ENCODE measurements at regions not wholly inside any gene's neighbourhood (a gene's known extent, or its start where the extent isn't known, plus 50 kb on each side); places are given as distances from the start of the nearest gene placed in this dataset.

DNA sequence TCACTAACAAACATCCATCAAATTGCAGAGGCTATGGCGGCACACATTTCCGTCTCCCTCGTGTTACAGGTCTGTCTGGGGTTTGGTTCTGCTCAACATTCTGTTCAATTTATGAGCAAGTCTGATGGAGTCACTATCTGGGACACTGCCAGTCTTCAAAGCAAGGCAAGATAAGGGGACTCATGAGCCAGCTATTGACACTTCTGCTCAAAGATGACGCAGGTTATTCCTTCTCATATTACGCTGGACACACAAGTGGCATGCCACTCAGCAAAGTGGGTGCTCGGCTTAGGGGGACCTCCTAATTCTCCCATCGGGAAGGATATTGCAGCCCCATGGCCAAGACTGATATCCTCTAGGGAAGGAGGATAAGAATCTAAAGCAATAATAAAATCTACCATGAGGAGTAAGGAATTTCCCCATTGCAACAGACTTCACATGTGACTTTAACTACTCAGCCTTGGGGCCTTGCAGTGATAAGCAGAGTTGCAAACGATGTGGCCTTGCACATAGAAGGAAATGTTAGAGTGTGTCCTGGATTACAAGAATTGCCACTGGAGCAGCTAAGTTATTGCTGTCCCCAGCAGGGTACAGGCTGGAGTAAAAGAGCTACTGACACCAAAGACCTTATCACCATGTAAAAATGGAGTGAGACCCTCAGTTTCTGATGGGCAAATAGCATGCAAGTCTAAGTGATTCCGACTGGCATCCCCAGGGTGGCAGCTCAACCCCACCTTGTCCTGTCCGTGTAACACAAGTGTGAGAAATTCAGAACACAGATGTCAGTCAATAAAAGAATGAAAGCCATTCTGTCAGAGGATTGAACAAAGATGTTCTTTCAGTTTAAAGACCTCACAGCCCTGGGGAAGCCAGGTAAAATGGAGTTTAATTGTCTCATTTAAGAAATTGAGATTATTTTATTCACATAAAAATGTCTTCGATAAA, 306.1 kb downstream of the IRS2 start:
- no peaks in the 10 kb centered on the region for H4K20me1 ChIP-seq (ENCODE audit: insufficient read depth, low read length)
- H4K91ac ChIP-seq (ENCODE audit: insufficient read depth, low read depth, low read length): no peak overlapping the region
- H2AK5ac ChIP-seq (ENCODE audit: low read depth, low read length): no peak overlapping the region
- H2BK20ac ChIP-seq (ENCODE audit: low read depth, low read length): no peak overlapping the region
- DNase-seq: peak; percentile 40
- no peaks in the 10 kb centered on the region; the same call in 1 of the 2 replicates for H3K9me1 ChIP-seq (ENCODE audit: insufficient read depth, low read length)
- no peak overlapping the region for H3K4ac ChIP-seq (ENCODE audit: low read depth, low read length)
- peak; percentile 51 for ATAC-seq (ENCODE audit: low read depth)
- WGBS, 2 experiments (ENCODE audit: extremely low coverage in 2 of 2, insufficient read length in 1 of 2): 72% methylated on average over 4 of the region's 11 CpGs; no CpG with 5 or more reads in 1 of the 2 experiments
- no peak overlapping the region for H2AK9ac ChIP-seq (replicated peaks; ENCODE audit: low read depth, low read length, poor library complexity)
- H3K4me3 ChIP-seq (ENCODE audit: insufficient read depth, low read depth, low read length): no peak overlapping the region
- no peak overlapping the region for H2BK15ac ChIP-seq (ENCODE audit: low read depth, low read length)
- intact Hi-C loops (cut with micrococcal nuclease) (no loop called here), in situ Hi-C loops (cut with MboI; ENCODE audit: low sequenced_read_pairs) (no loop called here), dilution Hi-C loops (cut with HindIII; ENCODE audit: low sequenced_read_pairs, unreplicated experiment) (no loop called here)
- H3K23ac ChIP-seq (ENCODE audit: low read depth, low read length): no peak overlapping the region
- H3K79me1 ChIP-seq (ENCODE audit: low read depth in 1 of 2, low read length in 2 of 2): no peaks in the 10 kb centered on the region
- no TSS peak for BruUV-seq (replicated peaks)
- TF ChIP-seq CEBPB (IDR thresholded peaks at IDR 0.05; ENCODE audit: low read depth, low read length) (peak; percentile 43; the same call in 1 of the 2 replicates), BHLHE40 (IDR thresholded peaks at IDR 0.05; ENCODE audit: low read depth, low read length) (no peak)
- TF ChIP-seq, protein P1, sequence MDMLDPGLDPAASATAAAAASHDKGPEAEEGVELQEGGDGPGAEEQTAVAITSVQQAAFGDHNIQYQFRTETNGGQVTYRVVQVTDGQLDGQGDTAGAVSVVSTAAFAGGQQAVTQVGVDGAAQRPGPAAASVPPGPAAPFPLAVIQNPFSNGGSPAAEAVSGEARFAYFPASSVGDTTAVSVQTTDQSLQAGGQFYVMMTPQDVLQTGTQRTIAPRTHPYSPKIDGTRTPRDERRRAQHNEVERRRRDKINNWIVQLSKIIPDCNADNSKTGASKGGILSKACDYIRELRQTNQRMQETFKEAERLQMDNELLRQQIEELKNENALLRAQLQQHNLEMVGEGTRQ (IDR thresholded peaks at IDR 0.05; ENCODE audit: low read depth, low read length): peak; percentile 41; the same call in 1 of the 2 replicates
- H3K4me1 ChIP-seq (ENCODE audit: control insufficient read depth, insufficient read depth, low read length): no peaks in the 10 kb centered on the region; the same call in 1 of the 2 replicates
- H2BK120ac ChIP-seq (ENCODE audit: low read depth, low read length): no peak overlapping the region
- no peaks in the 10 kb centered on the region for H3K9me3 ChIP-seq (ENCODE audit: control insufficient read depth, insufficient read depth, low read length)
- H3K36me3 ChIP-seq (ENCODE audit: control insufficient read depth, insufficient read depth, low read length): no peaks in the 10 kb centered on the region
- no peak overlapping the region for H4K8ac ChIP-seq (ENCODE audit: low read depth in 2 of 2, low read length in 2 of 2)
- peaks cover 3% of the 10 kb centered on the region for H3K27me3 ChIP-seq (ENCODE audit: control insufficient read depth, insufficient read depth, low read length)
- no peak overlapping the region for H3K9ac ChIP-seq (ENCODE audit: low read depth, low read length)
- POLR2A ChIA-PET (ENCODE audit: unreplicated experiment): no interaction called here
- CTCF ChIA-PET: interaction anchor here (0.6 kb wide), 1 partner anchor 16 kb away, joined by 4 read pairs; no protein-coding TSS in a partner anchor
- no peak overlapping the region for H3K14ac ChIP-seq (replicated peaks; ENCODE audit: low read depth, low read length)
- no peak overlapping the region for H2AFZ ChIP-seq (replicated peaks; ENCODE audit: low read length, poor library complexity)
- H3K18ac ChIP-seq (ENCODE audit: low read depth, low read length): peak overlapping the region; percentile 28; the same call in 1 of the 2 replicates
- H3K27ac ChIP-seq (ENCODE audit: insufficient read depth, low read length): no peak overlapping the region
- H4K5ac ChIP-seq (ENCODE audit: low read depth, low read length): no peak overlapping the region
- H2BK5ac ChIP-seq (ENCODE audit: low read depth, low read length, poor library complexity, severe bottlenecking): no peak overlapping the region
- no peak overlapping the region for H3K56ac ChIP-seq (ENCODE audit: extremely low read depth, insufficient read depth, low read length)
- no peak overlapping the region for H3K4me2 ChIP-seq (ENCODE audit: low read depth, low read length)

Data from IMR-90 (cell line).